OCI-LY7 (cell line): ENCODE measurements at regions not wholly inside any gene's neighbourhood (a gene's known extent, or its start where the extent isn't known, plus 50 kb on each side); places are given as distances from the start of the nearest gene placed in this dataset.
"Not testable (repeated sequence)": the region's sequence is repeated elsewhere in the genome, so short reads cannot be mapped to it uniquely, and the experiment has no call there.

Experiments
- BruUV-seq: library from RNA; stranded (reverse); fragments of 400-500 nt; replicated peaks from 2 replicates; lab custom pipeline; 2021; lab: Mats Ljungman, UMichigan
- CTCF ChIA-PET: fragments of 300-600 bp; sonication (Branson Sonifier 250); formaldehyde crosslinking; loops from one replicate; lab custom pipeline; 2022; ENCODE audit warnings: antibody characterized with exemption; ENCODE audit not compliant: unreplicated experiment; lab: Charles Lee
- POLR2A ChIA-PET: fragments of 300-600 bp; sonication (Branson Sonifier 250); formaldehyde crosslinking; loops from one replicate; lab custom pipeline; 2022; ENCODE audit warnings: antibody characterized with exemption; lab: Charles Lee
- DNase-seq: peaks from one replicate; pipeline ENCODE4 v3.0.0-alpha.2; 2015; ENCODE audit warnings: low spot score
- H2AFZ ChIP-seq: fragments of 200-600 bp; sonication (generic), shearing (Covaris generic); 2 replicates; pipeline ENCODE4 v1.6.1; 2014; ENCODE audit warnings: mild to moderate bottlenecking, antibody characterized with exemption, low read length, moderate library complexity
- H3K27ac ChIP-seq: fragments of 200-600 bp; sonication (generic); 2 replicates; pipeline ENCODE4 v1.5.1; 2014; ENCODE audit warnings: mixed run types, low read depth, mild to moderate bottlenecking, moderate library complexity, low read length, inconsistent platforms; ENCODE audit not compliant: poor library complexity, severe bottlenecking
- H3K36me3 ChIP-seq: fragments of 200-600 bp; sonication (generic); 2 replicates; pipeline ENCODE4 v1.6.1; 2014; ENCODE audit warnings: mild to moderate bottlenecking, antibody characterized with exemption, low read length, moderate library complexity, mixed read lengths; ENCODE audit not compliant: insufficient read depth
- H3K4me1 ChIP-seq: fragments of 200-600 bp; sonication (generic); 2 replicates; pipeline ENCODE4 v1.5.1; 2014; ENCODE audit warnings: mild to moderate bottlenecking, low read length; ENCODE audit not compliant: insufficient read depth, poor library complexity, severe bottlenecking
- H3K4me2 ChIP-seq: fragments of 200-600 bp; sonication (generic); 2 replicates; pipeline ENCODE4 v1.6.1; 2014; ENCODE audit warnings: mild to moderate bottlenecking, low read length
- H3K4me3 ChIP-seq: fragments of 200-600 bp; sonication (generic); 2 replicates; pipeline ENCODE4 v1.5.1; 2014; ENCODE audit warnings: mild to moderate bottlenecking, low read depth, low read length; ENCODE audit not compliant: poor library complexity, severe bottlenecking
- H3K79me2 ChIP-seq: fragments of 200-600 bp; sonication (generic); 2 replicates; pipeline ENCODE4 v1.6.1; 2016; ENCODE audit warnings: low read depth, mild to moderate bottlenecking, low read length, moderate library complexity, mixed read lengths; ENCODE audit not compliant: insufficient read depth
- H3K9me2 ChIP-seq: fragments of 200-600 bp; sonication (generic); 2 replicates; pipeline ENCODE4 v1.6.1; 2016; ENCODE audit warnings: mild to moderate bottlenecking, low read length, mixed read lengths; ENCODE audit not compliant: insufficient read depth
- H3K9me3 ChIP-seq: fragments of 200-600 bp; sonication (generic); 2 replicates; pipeline ENCODE4 v1.6.1; 2014; ENCODE audit warnings: mild to moderate bottlenecking, mixed run types, low read length, mixed read lengths
- H4K20me1 ChIP-seq: fragments of 200-600 bp; sonication (generic); 2 replicates; pipeline ENCODE4 v1.6.1; 2014; ENCODE audit warnings: mild to moderate bottlenecking, antibody characterized with exemption, low read length, moderate library complexity, mixed read lengths; ENCODE audit not compliant: insufficient read depth
- EZH2phosphoT487 ChIP-seq: fragments of 200-600 bp; sonication (generic); IDR thresholded peaks from 2 replicates; pipeline ENCODE4 v1.6.1; 2018; ENCODE audit warnings: low read depth, borderline replicate concordance, mild to moderate bottlenecking, mixed run types, antibody characterized with exemption, low read length, moderate library complexity, mixed read lengths
- intact Hi-C: fragments of 100-400 bp; cut with micrococcal nuclease; formaldehyde crosslinking; loops from one replicate; pipeline ENCODE4 v1.10.0; 2022; ENCODE audit not compliant: unreplicated experiment
- TF ChIP-seq, protein P1 (sequence below): fragments of 200-600 bp; sonication (generic); conservative IDR thresholded peaks from 2 replicates; pipeline ENCODE4 v1.5.1; 2014; ENCODE audit warnings: mild to moderate bottlenecking, antibody characterized with exemption, low read length, moderate library complexity, mixed read lengths

DNA sequence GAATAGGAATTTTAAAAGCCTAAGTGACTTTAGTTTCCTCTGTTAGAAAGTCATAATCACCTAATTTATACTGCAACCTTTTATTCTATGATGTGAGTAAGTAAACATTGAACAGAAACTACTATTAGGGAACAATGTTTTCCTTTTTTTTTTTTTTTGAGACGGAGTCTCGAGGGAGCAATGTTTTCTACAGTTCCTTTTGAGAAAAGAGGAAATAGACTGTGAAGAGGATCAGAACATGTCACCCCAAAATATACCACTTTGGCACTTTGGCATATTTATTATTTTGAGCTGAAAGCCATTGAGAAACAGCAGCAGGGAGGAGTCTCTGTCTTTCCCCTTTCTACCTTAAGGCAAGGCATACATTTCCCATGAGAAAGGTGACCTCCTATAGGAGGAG lies 162.7 kb upstream of the CNOT2 start:
- H3K4me3 ChIP-seq: no peak overlapping the region
- no peaks in the 10 kb centered on the region for H4K20me1 ChIP-seq
- CTCF ChIA-PET: no interaction called here
- no peaks in the 10 kb centered on the region for H3K36me3 ChIP-seq
- H3K9me3 ChIP-seq: no peaks in the 10 kb centered on the region
- no TSS peak for BruUV-seq
- H3K4me1 ChIP-seq: peaks cover 6% of the 10 kb centered on the region
- no peak overlapping the region for H2AFZ ChIP-seq
- H3K9me2 ChIP-seq: no peaks in the 10 kb centered on the region
- H3K79me2 ChIP-seq: no peaks in the 10 kb centered on the region
- POLR2A ChIA-PET: no interaction called here
- intact Hi-C loops: no loop called here
- TF ChIP-seq EZH2phosphoT487: no peak
- TF ChIP-seq, protein P1, sequence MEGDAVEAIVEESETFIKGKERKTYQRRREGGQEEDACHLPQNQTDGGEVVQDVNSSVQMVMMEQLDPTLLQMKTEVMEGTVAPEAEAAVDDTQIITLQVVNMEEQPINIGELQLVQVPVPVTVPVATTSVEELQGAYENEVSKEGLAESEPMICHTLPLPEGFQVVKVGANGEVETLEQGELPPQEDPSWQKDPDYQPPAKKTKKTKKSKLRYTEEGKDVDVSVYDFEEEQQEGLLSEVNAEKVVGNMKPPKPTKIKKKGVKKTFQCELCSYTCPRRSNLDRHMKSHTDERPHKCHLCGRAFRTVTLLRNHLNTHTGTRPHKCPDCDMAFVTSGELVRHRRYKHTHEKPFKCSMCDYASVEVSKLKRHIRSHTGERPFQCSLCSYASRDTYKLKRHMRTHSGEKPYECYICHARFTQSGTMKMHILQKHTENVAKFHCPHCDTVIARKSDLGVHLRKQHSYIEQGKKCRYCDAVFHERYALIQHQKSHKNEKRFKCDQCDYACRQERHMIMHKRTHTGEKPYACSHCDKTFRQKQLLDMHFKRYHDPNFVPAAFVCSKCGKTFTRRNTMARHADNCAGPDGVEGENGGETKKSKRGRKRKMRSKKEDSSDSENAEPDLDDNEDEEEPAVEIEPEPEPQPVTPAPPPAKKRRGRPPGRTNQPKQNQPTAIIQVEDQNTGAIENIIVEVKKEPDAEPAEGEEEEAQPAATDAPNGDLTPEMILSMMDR: no peak
- no peak overlapping the region for H3K27ac ChIP-seq
- DNase-seq: no peak
- peak overlapping the region; percentile 2; the same call in 1 of the 2 replicates for H3K4me2 ChIP-seq

DNA sequence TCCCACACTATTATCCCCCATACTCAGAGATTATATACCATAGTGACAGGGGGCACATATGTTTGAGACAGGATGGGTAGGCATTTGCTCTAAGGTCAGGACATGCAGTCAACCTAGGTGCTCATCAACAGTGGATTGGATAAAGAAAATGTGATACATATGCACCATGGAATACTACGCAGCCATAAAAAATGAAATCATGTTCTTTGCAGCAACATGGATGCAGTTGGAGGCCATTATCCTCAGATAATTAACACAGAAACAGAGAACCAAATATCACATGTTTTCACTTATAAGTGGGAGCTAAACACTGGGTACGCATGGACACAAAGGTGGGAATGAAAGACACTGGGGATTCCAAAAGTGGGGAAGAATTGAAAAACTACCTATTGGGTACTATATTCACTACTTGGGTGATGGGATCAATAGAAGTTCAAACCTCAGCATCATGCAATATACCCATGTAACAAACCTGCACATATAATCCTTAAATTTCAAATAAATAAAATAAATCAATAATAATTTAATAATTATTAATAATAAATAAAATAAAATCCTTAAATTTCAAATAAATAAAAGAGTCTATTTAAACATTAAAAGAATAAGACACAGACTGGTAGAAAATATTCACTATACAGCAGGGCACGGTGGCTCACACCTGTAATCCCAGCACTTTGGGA lies 160.1 kb upstream of the CNOT2 start:
- no TSS peak for BruUV-seq
- Histone ChIP-seq H3K27ac (no peak overlapping the region), H3K9me2 (no peaks in the 10 kb centered on the region), H3K4me2 (no peak overlapping the region), H3K9me3 (no peaks in the 10 kb centered on the region), H2AFZ (no peak overlapping the region), H3K4me3 (no peak overlapping the region), H3K4me1 (peaks cover 6% of the 10 kb centered on the region), H3K36me3 (no peaks in the 10 kb centered on the region), H3K79me2 (no peaks in the 10 kb centered on the region), H4K20me1 (no peaks in the 10 kb centered on the region)
- TF ChIP-seq, protein P1: no peak
- no peak for TF ChIP-seq EZH2phosphoT487
- ChIA-PET CTCF (no interaction called here), POLR2A (interaction anchor here (0.7 kb wide), 1 partner anchor 127 kb away, joined by 3 read pairs; no protein-coding TSS in a partner anchor)
- no peak for DNase-seq
- intact Hi-C loops: no loop called here

DNA sequence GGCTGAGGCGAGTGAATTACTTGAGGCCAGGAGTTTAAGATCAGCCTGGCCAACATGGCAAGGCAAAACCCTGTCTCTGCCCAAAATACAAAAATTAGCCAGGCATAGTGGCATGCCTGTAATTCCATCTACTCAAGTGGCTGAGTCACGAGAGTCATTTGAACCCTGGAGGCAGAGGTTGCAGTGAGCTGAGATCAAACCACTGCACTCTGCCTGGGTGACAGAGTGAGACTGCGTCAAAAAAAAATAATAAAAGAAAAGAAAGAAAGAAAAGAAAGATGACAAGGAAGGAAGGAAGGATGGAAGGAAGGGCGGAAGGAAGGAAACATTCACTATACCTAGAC lies 159.6 kb upstream of the CNOT2 start:
- TF ChIP-seq EZH2phosphoT487: no peak
- TF ChIP-seq, protein P1: no peak
- Histone ChIP-seq H4K20me1 (no peaks in the 10 kb centered on the region), H3K4me3 (no peak overlapping the region), H3K4me1 (peaks cover 6% of the 10 kb centered on the region), H3K9me3 (no peaks in the 10 kb centered on the region), H2AFZ (no peak overlapping the region), H3K27ac (no peak overlapping the region), H3K9me2 (no peaks in the 10 kb centered on the region), H3K79me2 (no peaks in the 10 kb centered on the region), H3K36me3 (no peaks in the 10 kb centered on the region), H3K4me2 (no peak overlapping the region)
- no peak for DNase-seq
- ChIA-PET POLR2A (no interaction called here), CTCF (no interaction called here)
- intact Hi-C loops: no loop called here
- BruUV-seq: no TSS peak

DNA sequence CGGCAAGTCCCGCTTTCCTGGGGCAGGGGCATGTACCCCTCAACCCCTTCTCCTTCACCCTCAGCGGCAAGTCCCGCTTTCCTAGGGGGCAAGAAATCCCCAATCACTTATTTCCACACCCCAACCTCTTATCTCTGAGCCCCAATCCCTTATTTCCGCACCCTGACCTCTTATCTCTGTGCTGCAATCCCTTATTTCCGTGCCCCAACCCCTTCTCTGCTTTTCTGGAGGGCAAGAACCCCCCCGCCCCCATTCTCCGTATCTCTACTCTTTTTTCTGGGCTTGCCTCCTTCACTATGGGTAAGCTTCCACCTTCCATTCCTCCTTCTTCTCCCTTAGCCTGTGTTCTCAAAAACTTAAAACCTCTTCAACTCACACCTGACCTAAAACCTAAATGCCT lies 156.9 kb upstream of the CNOT2 start:
- H3K4me1 ChIP-seq, BruUV-seq, intact Hi-C loops, H3K4me3 ChIP-seq, H3K4me2 ChIP-seq, H3K27ac ChIP-seq, H3K36me3 ChIP-seq, CTCF ChIA-PET, H3K9me2 ChIP-seq, H3K9me3 ChIP-seq, H2AFZ ChIP-seq, H4K20me1 ChIP-seq, H3K79me2 ChIP-seq, DNase-seq: not testable (repeated sequence)
- POLR2A ChIA-PET: interaction anchor here (0.6 kb wide), 1 partner anchor 14 kb away, joined by 5 read pairs; no protein-coding TSS in a partner anchor
